ENCODE measurements at regions not wholly inside any gene's neighbourhood (a gene's known extent, or its start where the extent isn't known, plus 50 kb on each side); places are given as distances from the start of the nearest gene placed in this dataset.

- no peaks in the 10 kb centered on the region for H3K9me2 ChIP-seq (ENCODE audit: insufficient read depth)
- H2AFZ ChIP-seq: no peak overlapping the region
- H3K27me3 ChIP-seq (replicated peaks; ENCODE audit: insufficient read depth): no peaks in the 10 kb centered on the region
- H3K9ac ChIP-seq: no peak overlapping the region
- H3K79me2 ChIP-seq (ENCODE audit: insufficient read depth): no peaks in the 10 kb centered on the region
- H3K27ac ChIP-seq: no peak overlapping the region
- H3K4me3 ChIP-seq: no peak overlapping the region
- H3K9me3 ChIP-seq (ENCODE audit: low read depth): no peaks in the 10 kb centered on the region
- TF ChIP-seq EZH2phosphoT487 (IDR thresholded peaks at IDR 0.05; ENCODE audit: insufficient read depth, low read depth) (no peak), EZH2 (IDR thresholded peaks at IDR 0.05; ENCODE audit: insufficient read depth, poor library complexity, severe bottlenecking) (no peak)
- H3K4me1 ChIP-seq (ENCODE audit: insufficient read depth): no peaks in the 10 kb centered on the region
- no peak overlapping the region for H3K4me2 ChIP-seq (ENCODE audit: unreplicated experiment)
- WGBS, 2 experiments (ENCODE audit: low coverage in 1 of 2, low lambda C conversion rate in 2 of 2, missing lambda C conversion rate in 2 of 2): 82% methylated on average over 8 of the region's 8 CpGs
- no peaks in the 10 kb centered on the region for H3F3A ChIP-seq (ENCODE audit: insufficient read depth)
- in situ Hi-C loops (cut with MboI): no loop called here
- no peaks in the 10 kb centered on the region for H4K20me1 ChIP-seq (ENCODE audit: insufficient read depth)
- no peaks in the 10 kb centered on the region for H3K36me3 ChIP-seq (ENCODE audit: low read depth)
- DNase-seq: no peak
Observed at GRCh38 chr18:10244341-10244740, 210.1 kb upstream of the APCDD1 start.

DNA sequence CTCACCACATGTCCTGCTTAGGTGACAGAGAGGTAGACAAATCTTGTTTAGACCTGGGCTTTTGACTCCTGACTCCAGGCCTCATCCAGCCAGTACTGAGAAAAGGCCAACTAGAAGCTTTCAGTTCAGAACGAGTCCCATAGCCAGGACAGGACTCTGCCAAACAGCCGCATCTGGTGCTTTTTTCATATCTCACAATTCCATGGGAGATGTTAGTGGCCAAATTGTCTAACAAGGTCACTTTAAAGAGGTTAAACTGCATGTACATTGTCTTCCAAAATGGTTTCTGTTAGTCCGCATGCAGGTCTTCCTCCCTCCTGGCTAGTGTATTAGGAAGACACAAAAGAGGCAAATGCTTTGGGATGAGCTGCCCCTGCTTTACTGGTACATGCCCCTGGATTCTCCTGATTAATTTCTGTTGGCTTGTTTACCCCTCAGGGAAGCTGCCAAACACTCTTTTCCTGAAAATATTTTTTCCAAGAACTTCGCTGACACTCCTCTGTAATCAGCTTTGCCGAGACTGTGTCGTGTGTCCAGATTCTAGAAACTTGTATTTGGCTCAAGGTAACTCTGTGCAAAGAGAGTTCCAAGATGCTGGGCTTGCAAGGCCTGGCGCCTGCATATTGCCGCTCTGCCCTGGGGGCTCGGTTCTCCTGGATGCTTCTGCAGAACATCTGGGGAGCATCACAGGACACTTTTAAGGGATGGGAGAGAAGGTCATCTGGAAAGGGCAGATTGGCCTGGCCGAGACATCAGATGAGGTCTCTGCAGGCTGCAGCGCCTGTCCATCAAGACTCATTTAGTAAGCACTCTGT lies 209.2 kb upstream of the APCDD1 start:
- Histone ChIP-seq H4K20me1 (ENCODE audit: insufficient read depth) (no peaks in the 10 kb centered on the region), H3K9me3 (ENCODE audit: low read depth) (no peaks in the 10 kb centered on the region), H3K9ac (no peak overlapping the region), H3K9me2 (ENCODE audit: insufficient read depth) (no peaks in the 10 kb centered on the region), H3K4me1 (ENCODE audit: insufficient read depth) (no peaks in the 10 kb centered on the region), H3K79me2 (ENCODE audit: insufficient read depth) (no peaks in the 10 kb centered on the region), H3K27me3 (replicated peaks; ENCODE audit: insufficient read depth) (no peaks in the 10 kb centered on the region), H2AFZ (no peak overlapping the region), H3K4me2 (ENCODE audit: unreplicated experiment) (no peak overlapping the region), H3K4me3 (no peak overlapping the region), H3F3A (ENCODE audit: insufficient read depth) (no peaks in the 10 kb centered on the region), H3K27ac (no peak overlapping the region), H3K36me3 (ENCODE audit: low read depth) (no peaks in the 10 kb centered on the region)
- in situ Hi-C loops (cut with MboI): no loop called here
- TF ChIP-seq EZH2phosphoT487 (IDR thresholded peaks at IDR 0.05; ENCODE audit: insufficient read depth, low read depth) (no peak), EZH2 (IDR thresholded peaks at IDR 0.05; ENCODE audit: insufficient read depth, poor library complexity, severe bottlenecking) (no peak)
- no peak for DNase-seq
- 54 to 56% methylated on average over 11 of the region's 11 CpGs for WGBS, 2 experiments (ENCODE audit: low coverage in 1 of 2, low lambda C conversion rate in 2 of 2, missing lambda C conversion rate in 2 of 2)

- Histone ChIP-seq H3K27me3 (replicated peaks; ENCODE audit: insufficient read depth) (no peaks in the 10 kb centered on the region), H2AFZ (no peak overlapping the region), H3K4me2 (ENCODE audit: unreplicated experiment) (no peak overlapping the region), H3K79me2 (ENCODE audit: insufficient read depth) (no peaks in the 10 kb centered on the region), H3K9me3 (ENCODE audit: low read depth) (no peaks in the 10 kb centered on the region), H3F3A (ENCODE audit: insufficient read depth) (no peaks in the 10 kb centered on the region), H3K4me3 (no peak overlapping the region), H3K27ac (no peak overlapping the region), H3K9me2 (ENCODE audit: insufficient read depth) (no peaks in the 10 kb centered on the region), H3K4me1 (ENCODE audit: insufficient read depth) (no peaks in the 10 kb centered on the region), H3K36me3 (ENCODE audit: low read depth) (no peaks in the 10 kb centered on the region), H4K20me1 (ENCODE audit: insufficient read depth) (no peaks in the 10 kb centered on the region), H3K9ac (no peak overlapping the region)
- in situ Hi-C loops (cut with MboI): no loop called here
- TF ChIP-seq EZH2phosphoT487 (IDR thresholded peaks at IDR 0.05; ENCODE audit: insufficient read depth, low read depth): no peak
- TF ChIP-seq EZH2 (IDR thresholded peaks at IDR 0.05; ENCODE audit: insufficient read depth, poor library complexity, severe bottlenecking): no peak
- WGBS, 2 experiments (ENCODE audit: low coverage in 1 of 2, low lambda C conversion rate in 2 of 2, missing lambda C conversion rate in 2 of 2): 50 to 53% methylated on average over 6 of the region's 6 CpGs
- no peak for DNase-seq
Observed at GRCh38 chr18:10245846-10246175, 208.6 kb upstream of the APCDD1 start.

DNA sequence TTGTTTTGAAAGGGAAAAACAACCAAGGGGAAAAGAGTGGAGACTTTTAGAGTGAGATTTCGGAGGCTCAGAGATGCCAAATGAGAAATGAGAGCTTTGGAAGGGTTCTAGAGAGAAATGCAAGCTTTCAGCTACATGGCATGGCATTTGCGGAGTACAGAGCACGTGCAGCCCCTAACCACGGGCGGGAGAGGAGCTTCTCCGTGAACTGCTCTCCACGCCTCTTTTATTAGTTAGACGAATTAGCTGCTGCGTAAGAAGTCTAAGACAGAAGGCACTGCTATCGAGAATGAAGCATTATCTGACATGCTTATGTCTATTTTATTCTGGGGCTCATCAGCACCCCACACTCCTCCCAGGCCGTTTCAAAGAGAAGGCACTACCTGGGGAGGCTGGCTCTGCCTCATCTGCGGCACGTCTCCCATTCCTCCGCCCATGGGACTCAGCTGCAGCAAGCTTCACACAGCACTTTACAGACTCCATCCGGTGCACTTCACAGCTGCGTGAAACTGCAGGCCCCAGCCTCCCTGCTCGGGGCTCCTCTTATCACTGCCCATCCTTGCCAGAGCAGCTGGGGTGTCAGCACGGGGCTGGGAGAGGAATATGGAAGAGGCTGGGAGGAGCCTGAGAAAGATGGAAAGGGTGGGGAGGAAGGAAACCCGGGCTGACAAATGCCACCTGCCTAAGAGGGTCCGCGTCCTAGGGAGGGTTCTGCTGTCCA lies 207.3 kb upstream of the APCDD1 start:
- 89 to 91% methylated on average over 21 of the region's 21 CpGs for WGBS, 2 experiments (ENCODE audit: low coverage in 1 of 2, low lambda C conversion rate in 2 of 2, missing lambda C conversion rate in 2 of 2)
- Histone ChIP-seq H3K9me2 (ENCODE audit: insufficient read depth) (no peaks in the 10 kb centered on the region), H3K27me3 (replicated peaks; ENCODE audit: insufficient read depth) (no peaks in the 10 kb centered on the region), H3K36me3 (ENCODE audit: low read depth) (no peaks in the 10 kb centered on the region), H4K20me1 (ENCODE audit: insufficient read depth) (no peaks in the 10 kb centered on the region), H3K4me1 (ENCODE audit: insufficient read depth) (no peaks in the 10 kb centered on the region), H3F3A (ENCODE audit: insufficient read depth) (no peaks in the 10 kb centered on the region), H3K9ac (no peak overlapping the region), H3K4me3 (no peak overlapping the region), H2AFZ (no peak overlapping the region), H3K79me2 (ENCODE audit: insufficient read depth) (no peaks in the 10 kb centered on the region), H3K9me3 (ENCODE audit: low read depth) (no peaks in the 10 kb centered on the region), H3K4me2 (ENCODE audit: unreplicated experiment) (no peak overlapping the region), H3K27ac (no peak overlapping the region)
- TF ChIP-seq EZH2 (IDR thresholded peaks at IDR 0.05; ENCODE audit: insufficient read depth, poor library complexity, severe bottlenecking) (no peak), EZH2phosphoT487 (IDR thresholded peaks at IDR 0.05; ENCODE audit: insufficient read depth, low read depth) (no peak)
- in situ Hi-C loops (cut with MboI): no loop called here
- no peak for DNase-seq

Measured in GM23248 (cell line).